SK-N-SH (cell line): ENCODE measurements at regions not wholly inside any gene's neighbourhood (a gene's known extent, or its start where the extent isn't known, plus 50 kb on each side); places are given as distances from the start of the nearest gene placed in this dataset.

Experiments used
- CTCF ChIP-seq: fragments of 200-600 bp; sonication (generic); IDR thresholded peaks from 2 replicates; pipeline ENCODE4 v1.6.1; 2017; ENCODE audit warnings: antibody characterized with exemption, mild to moderate bottlenecking, moderate library complexity
- EP300 ChIP-seq, 2 experiments: IDR thresholded peaks; 2 replicates each; pipeline versions ENCODE4 v1.4.0 to v1.6.1; 2012; ENCODE audit warnings: borderline replicate concordance in 1 of 2, low read depth in 1 of 2, low read length in 1 of 2
- EZH2phosphoT487 ChIP-seq: fragments of 200-600 bp; sonication (generic); IDR thresholded peaks from 2 replicates; pipeline ENCODE4 v1.6.1; 2017; ENCODE audit warnings: low read depth, mixed run types, mild to moderate bottlenecking, antibody characterized with exemption, moderate library complexity, borderline replicate concordance
- GABPA ChIP-seq: IDR thresholded peaks from 2 replicates; pipeline ENCODE4 v1.4.0; 2012; ENCODE audit warnings: low read depth, mild to moderate bottlenecking
- JUND ChIP-seq: IDR thresholded peaks from 2 replicates; pipeline ENCODE4 v1.4.0; 2012
- MEF2A ChIP-seq: IDR thresholded peaks from 2 replicates; pipeline ENCODE4 v1.4.0; 2012; ENCODE audit warnings: low read depth, borderline replicate concordance
- REST ChIP-seq: IDR thresholded peaks from 2 replicates; pipeline ENCODE4 v1.6.1; 2012; ENCODE audit warnings: mild to moderate bottlenecking, low read depth, low read length, moderate library complexity
- RFX5 ChIP-seq: IDR thresholded peaks from 2 replicates; pipeline ENCODE4 v1.6.1; 2012; ENCODE audit warnings: mild to moderate bottlenecking, improper control_type of control experiment, low read length
- TAF1 ChIP-seq: IDR thresholded peaks from 2 replicates; pipeline ENCODE4 v1.6.1; 2012; ENCODE audit warnings: low read depth, mild to moderate bottlenecking, low read length, moderate library complexity, borderline replicate concordance
- TCF12 ChIP-seq: IDR thresholded peaks from 2 replicates; pipeline ENCODE4 v1.4.0; 2012

- TF ChIP-seq MEF2A (no peak), TCF12 (no peak), GABPA (no peak), CTCF (no peak), TAF1 (no peak), RFX5 (no peak), EP300 (IDR thresholded peaks at IDR 0.05; ENCODE audit: borderline replicate concordance in 1 of 2, low read depth in 1 of 2, low read length in 1 of 2) (no peak), REST (no peak), JUND (no peak), EZH2phosphoT487 (no peak)
Measured at GRCh38 chr10:92766451-92766850, 76.7 kb downstream of the HHEX start.
